ENCODE measurements at regions not wholly inside any gene's neighbourhood (a gene's known extent, or its start where the extent isn't known, plus 50 kb on each side); places are given as distances from the start of the nearest gene placed in this dataset.

- no peak for TF ChIP-seq EZH2 (IDR thresholded peaks at IDR 0.05; ENCODE audit: low read length)
- TF ChIP-seq, protein P1, sequence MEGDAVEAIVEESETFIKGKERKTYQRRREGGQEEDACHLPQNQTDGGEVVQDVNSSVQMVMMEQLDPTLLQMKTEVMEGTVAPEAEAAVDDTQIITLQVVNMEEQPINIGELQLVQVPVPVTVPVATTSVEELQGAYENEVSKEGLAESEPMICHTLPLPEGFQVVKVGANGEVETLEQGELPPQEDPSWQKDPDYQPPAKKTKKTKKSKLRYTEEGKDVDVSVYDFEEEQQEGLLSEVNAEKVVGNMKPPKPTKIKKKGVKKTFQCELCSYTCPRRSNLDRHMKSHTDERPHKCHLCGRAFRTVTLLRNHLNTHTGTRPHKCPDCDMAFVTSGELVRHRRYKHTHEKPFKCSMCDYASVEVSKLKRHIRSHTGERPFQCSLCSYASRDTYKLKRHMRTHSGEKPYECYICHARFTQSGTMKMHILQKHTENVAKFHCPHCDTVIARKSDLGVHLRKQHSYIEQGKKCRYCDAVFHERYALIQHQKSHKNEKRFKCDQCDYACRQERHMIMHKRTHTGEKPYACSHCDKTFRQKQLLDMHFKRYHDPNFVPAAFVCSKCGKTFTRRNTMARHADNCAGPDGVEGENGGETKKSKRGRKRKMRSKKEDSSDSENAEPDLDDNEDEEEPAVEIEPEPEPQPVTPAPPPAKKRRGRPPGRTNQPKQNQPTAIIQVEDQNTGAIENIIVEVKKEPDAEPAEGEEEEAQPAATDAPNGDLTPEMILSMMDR (optimal IDR thresholded peaks at IDR 0.05 in 1 of 3, IDR thresholded peaks at IDR 0.05 in 1 of 3, conservative IDR thresholded peaks at IDR 0.05 in 1 of 3; ENCODE audit: extremely low read depth in 1 of 3, insufficient read depth in 2 of 3, low read length in 3 of 3) = no peak
Measured at GRCh38 chr5:86977808-86978207, 289.9 kb upstream of the RASA1 start.
